ENCODE measurements at regions not wholly inside any gene's neighbourhood (a gene's known extent, or its start where the extent isn't known, plus 50 kb on each side); places are given as distances from the start of the nearest gene placed in this dataset.

- TF ChIP-seq CTCF (IDR thresholded peaks at IDR 0.05) (no peak), POLR2A (IDR thresholded peaks at IDR 0.05) (no peak)
Measured at GRCh38 chr2:144012304-144012703, 507.6 kb downstream of the ZEB2 start.

Measured in uterus (tissue), 2 donors.